DND-41 (cell line): ENCODE measurements at regions not wholly inside any gene's neighbourhood (a gene's known extent, or its start where the extent isn't known, plus 50 kb on each side); places are given as distances from the start of the nearest gene placed in this dataset.

Experiments
- ATAC-seq: fragments of 200-7000 bp; cut with Tn5 transposase; 3 replicates; pipeline ENCODE4 v1.9.1; 2021; ENCODE audit warnings: low read depth; ENCODE audit not compliant: insufficient read depth
- DNase-seq: peaks from one replicate; pipeline ENCODE4 v3.0.0-alpha.2; 2020
- H2AFZ ChIP-seq: 2 replicates; pipeline ENCODE4 v1.6.0; 2012; ENCODE audit warnings: low read depth, low read length
- H3K27ac ChIP-seq: 2 replicates; pipeline ENCODE4 v1.5.1; 2012; ENCODE audit warnings: low read length, inconsistent platforms
- H3K27me3 ChIP-seq: fragments of 200-600 bp; sonication (generic); 2 replicates; pipeline ENCODE4 v1.6.0; 2012; ENCODE audit warnings: low read length, mild to moderate bottlenecking, inconsistent platforms; ENCODE audit not compliant: insufficient read depth, poor library complexity
- H3K36me3 ChIP-seq: 2 replicates; pipeline ENCODE4 v1.5.1; 2012; ENCODE audit warnings: low read length, inconsistent platforms; ENCODE audit not compliant: insufficient read depth
- H3K4me1 ChIP-seq: 2 replicates; pipeline ENCODE4 v1.5.1; 2012; ENCODE audit warnings: mild to moderate bottlenecking, low read length; ENCODE audit not compliant: insufficient read depth
- H3K4me2 ChIP-seq: 2 replicates; pipeline ENCODE4 v1.6.0; 2012; ENCODE audit warnings: mild to moderate bottlenecking, moderate library complexity, low read length, inconsistent platforms; ENCODE audit not compliant: insufficient read depth
- H3K4me3 ChIP-seq, 2 experiments: fragments of 200-600 bp in 1 of 2; shearing (Covaris generic) in 1 of 2; 2 replicates each; pipeline ENCODE4 v1.5.1; 2012 to 2016; ENCODE audit warnings: inconsistent platforms in 2 of 2, low read length in 2 of 2, mild to moderate bottlenecking in 2 of 2, low read depth in 1 of 2, moderate library complexity in 1 of 2
- H3K79me2 ChIP-seq: 2 replicates; pipeline ENCODE4 v1.6.0; 2012; ENCODE audit warnings: low read length, inconsistent platforms; ENCODE audit not compliant: insufficient read depth
- H3K9ac ChIP-seq: 2 replicates; pipeline ENCODE4 v1.6.0; 2012; ENCODE audit warnings: low read depth, mild to moderate bottlenecking, inconsistent platforms, low read length, moderate library complexity
- H3K9me3 ChIP-seq: 2 replicates; pipeline ENCODE4 v1.5.1; 2012; ENCODE audit warnings: low read length, moderate library complexity, mild to moderate bottlenecking, inconsistent platforms; ENCODE audit not compliant: insufficient read depth, severe bottlenecking
- H4K20me1 ChIP-seq: 2 replicates; pipeline ENCODE4 v1.6.0; 2012; ENCODE audit warnings: low read length; ENCODE audit not compliant: insufficient read depth
- EZH2 ChIP-seq: IDR thresholded peaks from 3 replicates; pipeline ENCODE4 v1.6.1; 2012; ENCODE audit warnings: borderline replicate concordance, low read depth, mild to moderate bottlenecking, moderate library complexity, low read length, inconsistent platforms; ENCODE audit not compliant: severe bottlenecking
- TF ChIP-seq, protein P1 (sequence below): IDR thresholded peaks from 2 replicates; pipeline ENCODE4 v1.5.1; 2012; ENCODE audit warnings: borderline replicate concordance, low read length, moderate library complexity, mild to moderate bottlenecking; ENCODE audit not compliant: poor library complexity, severe bottlenecking; ENCODE audit errors: extremely low read depth

DNA sequence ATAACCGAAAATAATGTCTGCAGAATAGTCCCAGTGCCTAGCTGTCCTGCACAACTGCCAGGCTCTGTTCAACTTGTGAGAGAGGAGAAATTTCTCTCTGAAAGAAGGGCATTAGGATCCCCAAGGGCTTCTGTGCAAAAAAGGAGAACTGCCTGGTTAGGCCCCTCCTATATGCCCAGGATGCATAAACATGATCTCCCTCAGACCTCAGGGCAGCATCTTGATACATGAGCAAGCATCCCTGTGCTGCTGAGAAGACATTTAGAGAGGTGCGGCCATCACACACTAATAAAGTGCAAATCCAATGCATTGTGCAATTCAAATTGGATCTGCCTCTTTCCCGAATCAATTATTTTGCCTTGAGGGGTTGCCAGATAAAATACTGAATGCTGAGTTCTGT lies 553.6 kb downstream of the TNS3 start:
- Histone ChIP-seq H3K27me3 (no peaks in the 10 kb centered on the region), H3K27ac (no peak overlapping the region), H3K4me2 (no peak overlapping the region), H3K79me2 (no peaks in the 10 kb centered on the region), H2AFZ (no peak overlapping the region), H3K4me1 (no peaks in the 10 kb centered on the region), H3K9ac (no peak overlapping the region), H3K36me3 (no peaks in the 10 kb centered on the region), H4K20me1 (no peaks in the 10 kb centered on the region), H3K9me3 (no peaks in the 10 kb centered on the region), H3K4me3 (no peak overlapping the region)
- ATAC-seq (no peak), DNase-seq (no peak)
- TF ChIP-seq, protein P1, sequence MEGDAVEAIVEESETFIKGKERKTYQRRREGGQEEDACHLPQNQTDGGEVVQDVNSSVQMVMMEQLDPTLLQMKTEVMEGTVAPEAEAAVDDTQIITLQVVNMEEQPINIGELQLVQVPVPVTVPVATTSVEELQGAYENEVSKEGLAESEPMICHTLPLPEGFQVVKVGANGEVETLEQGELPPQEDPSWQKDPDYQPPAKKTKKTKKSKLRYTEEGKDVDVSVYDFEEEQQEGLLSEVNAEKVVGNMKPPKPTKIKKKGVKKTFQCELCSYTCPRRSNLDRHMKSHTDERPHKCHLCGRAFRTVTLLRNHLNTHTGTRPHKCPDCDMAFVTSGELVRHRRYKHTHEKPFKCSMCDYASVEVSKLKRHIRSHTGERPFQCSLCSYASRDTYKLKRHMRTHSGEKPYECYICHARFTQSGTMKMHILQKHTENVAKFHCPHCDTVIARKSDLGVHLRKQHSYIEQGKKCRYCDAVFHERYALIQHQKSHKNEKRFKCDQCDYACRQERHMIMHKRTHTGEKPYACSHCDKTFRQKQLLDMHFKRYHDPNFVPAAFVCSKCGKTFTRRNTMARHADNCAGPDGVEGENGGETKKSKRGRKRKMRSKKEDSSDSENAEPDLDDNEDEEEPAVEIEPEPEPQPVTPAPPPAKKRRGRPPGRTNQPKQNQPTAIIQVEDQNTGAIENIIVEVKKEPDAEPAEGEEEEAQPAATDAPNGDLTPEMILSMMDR: no peak
- no peak for TF ChIP-seq EZH2

DNA sequence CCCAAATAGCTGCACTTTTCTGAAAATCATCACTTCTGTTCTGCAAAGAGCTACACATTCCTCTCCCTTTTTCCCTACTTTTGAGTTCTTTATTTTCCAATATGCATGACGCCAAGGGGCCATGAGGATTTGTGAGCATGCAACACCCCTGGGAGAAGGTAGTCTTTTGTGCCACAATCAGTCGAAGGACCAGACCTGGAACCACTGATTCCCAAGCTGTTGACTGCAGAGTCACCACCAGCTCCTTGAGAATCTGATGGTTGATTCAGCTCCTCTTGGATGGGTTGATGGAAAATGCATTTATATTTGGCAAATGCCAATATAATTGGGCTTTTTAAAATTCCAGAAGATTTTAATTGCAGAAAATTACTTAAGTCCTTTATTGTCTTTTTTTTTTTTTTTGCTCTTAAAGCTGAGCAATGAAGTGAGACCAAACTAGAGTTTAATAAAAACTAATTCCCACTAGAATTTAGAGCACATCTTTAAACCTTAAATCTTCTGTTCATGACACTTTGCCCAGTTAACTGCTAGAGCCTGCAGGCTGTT lies 554.1 kb downstream of the TNS3 start:
- Histone ChIP-seq H3K27me3 (no peaks in the 10 kb centered on the region), H3K4me3 (no peak overlapping the region), H3K36me3 (no peaks in the 10 kb centered on the region), H3K4me2 (no peak overlapping the region), H4K20me1 (no peaks in the 10 kb centered on the region), H3K9me3 (no peaks in the 10 kb centered on the region), H2AFZ (no peak overlapping the region), H3K4me1 (no peaks in the 10 kb centered on the region), H3K79me2 (no peaks in the 10 kb centered on the region), H3K27ac (no peak overlapping the region), H3K9ac (no peak overlapping the region)
- DNase-seq: no peak
- TF ChIP-seq, protein P1: no peak
- TF ChIP-seq EZH2: no peak
- ATAC-seq: no peak

DNA sequence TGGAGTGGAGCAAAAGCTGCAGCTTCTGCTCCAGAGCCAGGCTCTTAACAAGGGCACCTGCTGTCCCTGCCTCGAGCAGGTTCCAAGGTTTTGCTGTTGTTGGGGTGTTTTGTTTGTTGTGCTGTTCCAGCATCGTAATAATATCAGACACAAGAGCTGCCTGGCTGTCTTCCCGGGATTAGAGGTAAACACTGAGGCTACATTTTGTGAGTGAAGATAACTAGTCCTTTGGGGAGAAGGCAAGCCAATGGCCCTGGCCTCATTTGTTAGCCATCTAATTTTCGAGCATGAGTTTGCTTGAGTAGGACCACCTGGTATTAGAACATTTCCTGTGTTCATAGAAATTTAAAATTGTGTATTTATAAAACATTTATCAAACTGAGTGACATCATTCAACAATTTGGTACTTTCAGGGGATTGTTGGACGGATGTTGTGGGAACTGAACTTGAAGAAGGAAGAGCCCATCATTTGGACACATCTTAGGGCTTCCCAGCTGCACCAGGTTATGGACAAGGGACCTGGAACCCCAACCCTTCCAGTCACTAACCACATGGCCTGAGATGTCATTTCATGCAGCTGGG lies 555.0 kb downstream of the TNS3 start:
- Histone ChIP-seq H3K79me2 (no peaks in the 10 kb centered on the region), H3K4me2 (no peak overlapping the region), H3K4me3 (no peak overlapping the region), H2AFZ (no peak overlapping the region), H3K4me1 (no peaks in the 10 kb centered on the region), H3K9me3 (no peaks in the 10 kb centered on the region), H3K9ac (no peak overlapping the region), H3K36me3 (no peaks in the 10 kb centered on the region), H4K20me1 (no peaks in the 10 kb centered on the region), H3K27me3 (no peaks in the 10 kb centered on the region), H3K27ac (no peak overlapping the region)
- ATAC-seq: no peak
- no peak for TF ChIP-seq EZH2
- TF ChIP-seq, protein P1: no peak
- no peak for DNase-seq

DNA sequence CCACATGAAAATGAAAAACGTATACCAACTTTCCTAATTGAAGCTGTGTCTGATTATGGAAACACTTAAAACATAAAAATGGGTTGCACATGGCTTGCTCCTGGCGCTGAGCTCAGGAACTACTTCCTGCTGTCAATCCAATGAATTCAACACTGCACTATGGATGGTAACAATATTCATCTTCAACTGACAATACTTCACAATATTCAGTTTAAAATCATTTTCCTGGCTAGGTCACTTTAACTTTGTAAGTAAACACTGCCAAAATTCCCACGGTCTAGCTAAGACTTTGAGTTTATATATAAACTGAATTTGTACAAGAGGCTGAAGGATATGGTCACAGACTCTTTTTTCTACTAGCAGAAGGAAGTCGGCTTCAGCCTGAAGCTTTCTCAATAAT lies 556.9 kb downstream of the TNS3 start:
- Histone ChIP-seq H2AFZ (no peak overlapping the region), H3K9me3 (no peaks in the 10 kb centered on the region), H3K4me1 (no peaks in the 10 kb centered on the region), H3K79me2 (no peaks in the 10 kb centered on the region), H3K27me3 (no peaks in the 10 kb centered on the region), H3K4me3 (no peak overlapping the region), H3K27ac (no peak overlapping the region), H3K9ac (no peak overlapping the region), H3K4me2 (no peak overlapping the region), H3K36me3 (no peaks in the 10 kb centered on the region), H4K20me1 (no peaks in the 10 kb centered on the region)
- DNase-seq: no peak
- ATAC-seq: no peak
- no peak for TF ChIP-seq EZH2
- TF ChIP-seq, protein P1: no peak
